HFFc6 (cell line): ENCODE measurements at regions not wholly inside any gene's neighbourhood (a gene's known extent, or its start where the extent isn't known, plus 50 kb on each side); places are given as distances from the start of the nearest gene placed in this dataset.

Experiments
- DNase-seq: peaks from one replicate; pipeline ENCODE4 v3.0.0-alpha.2; 2018
- H3K27ac Mint-ChIP-seq: 2 replicates; pipeline ENCODE4 v1.8.0; 2020; ENCODE audit warnings: mild to moderate bottlenecking, mixed read lengths
- H3K27me3 Mint-ChIP-seq: 2 replicates; pipeline ENCODE4 v1.8.0; 2021; ENCODE audit warnings: mild to moderate bottlenecking, moderate library complexity, mixed read lengths; ENCODE audit not compliant: insufficient read depth
- H3K36me3 Mint-ChIP-seq: 2 replicates; pipeline ENCODE4 v1.8.0; 2021; ENCODE audit warnings: low read depth, mixed read lengths
- H3K4me1 Mint-ChIP-seq: 2 replicates; pipeline ENCODE4 v1.8.0; 2020; ENCODE audit warnings: low read depth, mixed read lengths
- H3K4me3 Mint-ChIP-seq: 2 replicates; pipeline ENCODE4 v1.8.0; 2020; ENCODE audit warnings: mild to moderate bottlenecking, moderate library complexity, mixed read lengths
- H3K9me3 Mint-ChIP-seq: 2 replicates; pipeline ENCODE4 v1.8.0; 2020; ENCODE audit warnings: mild to moderate bottlenecking, mixed read lengths
- TF ChIP-seq, protein P1 (sequence below): fragments of 200-600 bp; sonication (generic); IDR thresholded peaks from 2 replicates; pipeline ENCODE4 v1.5.0; 2021; ENCODE audit warnings: antibody characterized with exemption, mild to moderate bottlenecking

DNA sequence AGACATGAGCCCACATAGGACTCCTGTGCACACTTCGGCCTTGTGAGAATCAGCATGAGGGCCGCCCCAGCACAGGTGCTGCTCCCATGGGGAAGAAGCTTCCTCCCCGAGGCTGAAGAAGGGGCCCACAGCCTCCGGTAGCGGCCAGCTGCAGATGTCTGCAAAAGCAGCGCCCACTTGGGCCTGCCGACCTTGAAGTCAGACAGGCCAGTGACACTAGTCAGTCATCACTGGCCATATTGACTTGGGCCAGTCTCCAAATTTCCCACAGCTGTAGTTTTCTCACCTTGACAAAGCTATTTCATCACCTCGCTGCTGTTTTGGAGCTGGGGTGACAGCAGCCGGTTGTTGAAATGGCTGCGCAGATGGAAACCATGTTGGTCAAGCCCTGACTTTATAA lies 83.0 kb downstream of the RIPK4 start:
- Mint-ChIP-seq H3K4me3 (peak overlapping the region; percentile 85; the same call in 1 of the 2 replicates), H3K27me3 (peaks cover 13% of the 10 kb centered on the region; the same call in 1 of the 2 replicates), H3K36me3 (no peaks in the 10 kb centered on the region), H3K9me3 (no peaks in the 10 kb centered on the region), H3K27ac (no peak overlapping the region), H3K4me1 (peaks cover 35% of the 10 kb centered on the region)
- no peak for DNase-seq
- TF ChIP-seq, protein P1, sequence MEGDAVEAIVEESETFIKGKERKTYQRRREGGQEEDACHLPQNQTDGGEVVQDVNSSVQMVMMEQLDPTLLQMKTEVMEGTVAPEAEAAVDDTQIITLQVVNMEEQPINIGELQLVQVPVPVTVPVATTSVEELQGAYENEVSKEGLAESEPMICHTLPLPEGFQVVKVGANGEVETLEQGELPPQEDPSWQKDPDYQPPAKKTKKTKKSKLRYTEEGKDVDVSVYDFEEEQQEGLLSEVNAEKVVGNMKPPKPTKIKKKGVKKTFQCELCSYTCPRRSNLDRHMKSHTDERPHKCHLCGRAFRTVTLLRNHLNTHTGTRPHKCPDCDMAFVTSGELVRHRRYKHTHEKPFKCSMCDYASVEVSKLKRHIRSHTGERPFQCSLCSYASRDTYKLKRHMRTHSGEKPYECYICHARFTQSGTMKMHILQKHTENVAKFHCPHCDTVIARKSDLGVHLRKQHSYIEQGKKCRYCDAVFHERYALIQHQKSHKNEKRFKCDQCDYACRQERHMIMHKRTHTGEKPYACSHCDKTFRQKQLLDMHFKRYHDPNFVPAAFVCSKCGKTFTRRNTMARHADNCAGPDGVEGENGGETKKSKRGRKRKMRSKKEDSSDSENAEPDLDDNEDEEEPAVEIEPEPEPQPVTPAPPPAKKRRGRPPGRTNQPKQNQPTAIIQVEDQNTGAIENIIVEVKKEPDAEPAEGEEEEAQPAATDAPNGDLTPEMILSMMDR, result no peak

DNA sequence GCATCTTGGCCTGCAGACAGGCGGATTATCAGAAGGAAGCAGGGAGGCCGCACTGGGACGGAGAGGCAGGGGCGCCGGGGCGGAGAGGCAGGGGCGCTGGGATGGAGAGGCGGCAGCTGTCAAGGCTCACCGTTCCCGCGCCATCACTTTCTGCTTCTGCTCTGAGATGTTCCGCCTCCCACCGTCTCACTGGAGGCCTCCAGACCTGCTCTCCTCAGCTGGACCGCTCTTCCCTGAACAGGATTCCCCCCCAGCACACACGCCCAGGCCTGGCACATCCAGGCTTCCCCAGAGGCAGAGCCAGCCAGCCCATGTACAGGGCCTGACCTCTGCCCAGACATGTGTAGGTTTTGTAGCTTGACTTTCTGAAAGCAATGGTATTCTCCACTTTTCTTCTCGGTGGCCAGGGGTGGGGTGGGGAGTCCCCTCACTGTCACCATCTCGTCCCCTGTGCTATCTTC lies 84.1 kb downstream of the RIPK4 start:
- Mint-ChIP-seq H3K36me3 (no peaks in the 10 kb centered on the region), H3K27me3 (peaks cover 12% of the 10 kb centered on the region; the same call in 1 of the 2 replicates), H3K9me3 (no peaks in the 10 kb centered on the region), H3K4me1 (peaks cover 41% of the 10 kb centered on the region), H3K4me3 (no peak overlapping the region), H3K27ac (no peak overlapping the region)
- TF ChIP-seq, protein P1, result no peak
- DNase-seq, result no peak

DNA sequence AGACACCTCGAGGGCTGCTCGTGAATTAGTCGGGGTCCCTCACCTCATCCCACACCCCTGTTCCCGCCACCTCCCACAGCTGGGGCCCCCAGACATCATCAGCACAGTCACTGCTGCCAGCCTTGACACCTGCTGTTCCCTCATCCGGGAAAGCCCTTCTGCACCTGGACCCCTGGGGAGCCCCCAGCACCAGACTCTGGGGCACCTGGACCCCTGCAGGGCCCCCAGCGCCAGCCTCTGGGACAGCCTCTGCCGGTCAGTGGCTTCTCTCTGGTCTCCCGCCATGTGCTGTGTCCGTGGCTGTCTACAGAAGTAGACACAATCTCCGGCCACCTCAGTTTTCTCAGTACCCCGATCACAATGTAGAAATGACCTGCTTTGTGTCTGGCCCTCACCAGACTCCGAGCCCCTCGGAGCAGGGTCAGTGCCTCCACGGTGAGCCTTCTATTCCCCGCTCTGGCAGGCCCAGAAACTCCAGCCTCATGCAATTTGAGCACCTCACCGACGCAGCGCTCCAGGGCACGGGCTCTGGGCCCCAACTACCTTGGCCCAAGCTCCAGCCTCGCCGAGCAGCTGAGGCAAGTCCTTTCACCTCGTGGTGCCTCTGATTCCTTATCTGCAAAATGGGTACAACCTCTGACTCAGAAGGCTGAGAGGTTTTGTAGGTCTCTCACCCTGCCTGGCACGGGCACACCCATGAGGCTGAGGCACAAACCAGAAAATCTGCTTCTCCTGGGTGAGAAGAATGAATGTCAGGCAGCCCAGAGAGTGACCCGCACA lies 84.7 kb downstream of the RIPK4 start:
- TF ChIP-seq, protein P1, result no peak
- Mint-ChIP-seq H3K36me3 (no peaks in the 10 kb centered on the region), H3K27me3 (peaks cover 12% of the 10 kb centered on the region; the same call in 1 of the 2 replicates), H3K9me3 (no peaks in the 10 kb centered on the region), H3K4me1 (peaks cover 40% of the 10 kb centered on the region), H3K27ac (no peak overlapping the region), H3K4me3 (no peak overlapping the region)
- DNase-seq, result no peak

DNA sequence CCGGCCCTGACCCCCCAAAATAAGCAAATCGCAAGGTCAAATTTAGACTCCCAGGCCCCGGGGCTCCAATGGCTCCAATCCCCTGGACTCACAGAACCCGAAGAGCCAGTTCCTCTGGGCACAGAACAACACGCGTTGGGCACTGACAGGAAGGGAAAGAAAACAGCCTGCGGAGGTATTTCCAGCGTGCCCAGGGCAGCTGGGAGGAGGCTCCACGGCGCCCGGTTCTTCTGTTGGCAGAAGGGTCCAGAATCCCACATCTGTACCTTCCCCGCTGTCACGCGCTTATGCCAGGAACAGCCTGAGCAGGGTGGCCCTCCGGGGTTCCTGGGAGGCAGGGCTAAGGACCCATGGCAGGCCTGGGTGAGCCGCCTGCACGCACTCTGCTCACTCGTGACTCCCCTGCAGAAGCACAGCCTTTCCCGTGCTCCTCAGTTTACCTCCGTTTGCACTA lies 85.5 kb downstream of the RIPK4 start:
- no peak for DNase-seq
- TF ChIP-seq, protein P1, result no peak
- H3K9me3 Mint-ChIP-seq, result no peaks in the 10 kb centered on the region
- H3K27ac Mint-ChIP-seq, result no peak overlapping the region
- H3K4me1 Mint-ChIP-seq, result peaks cover 40% of the 10 kb centered on the region
- H3K4me3 Mint-ChIP-seq, result no peak overlapping the region
- H3K36me3 Mint-ChIP-seq, result no peaks in the 10 kb centered on the region
- peaks cover 12% of the 10 kb centered on the region; the same call in 1 of the 2 replicates for H3K27me3 Mint-ChIP-seq

DNA sequence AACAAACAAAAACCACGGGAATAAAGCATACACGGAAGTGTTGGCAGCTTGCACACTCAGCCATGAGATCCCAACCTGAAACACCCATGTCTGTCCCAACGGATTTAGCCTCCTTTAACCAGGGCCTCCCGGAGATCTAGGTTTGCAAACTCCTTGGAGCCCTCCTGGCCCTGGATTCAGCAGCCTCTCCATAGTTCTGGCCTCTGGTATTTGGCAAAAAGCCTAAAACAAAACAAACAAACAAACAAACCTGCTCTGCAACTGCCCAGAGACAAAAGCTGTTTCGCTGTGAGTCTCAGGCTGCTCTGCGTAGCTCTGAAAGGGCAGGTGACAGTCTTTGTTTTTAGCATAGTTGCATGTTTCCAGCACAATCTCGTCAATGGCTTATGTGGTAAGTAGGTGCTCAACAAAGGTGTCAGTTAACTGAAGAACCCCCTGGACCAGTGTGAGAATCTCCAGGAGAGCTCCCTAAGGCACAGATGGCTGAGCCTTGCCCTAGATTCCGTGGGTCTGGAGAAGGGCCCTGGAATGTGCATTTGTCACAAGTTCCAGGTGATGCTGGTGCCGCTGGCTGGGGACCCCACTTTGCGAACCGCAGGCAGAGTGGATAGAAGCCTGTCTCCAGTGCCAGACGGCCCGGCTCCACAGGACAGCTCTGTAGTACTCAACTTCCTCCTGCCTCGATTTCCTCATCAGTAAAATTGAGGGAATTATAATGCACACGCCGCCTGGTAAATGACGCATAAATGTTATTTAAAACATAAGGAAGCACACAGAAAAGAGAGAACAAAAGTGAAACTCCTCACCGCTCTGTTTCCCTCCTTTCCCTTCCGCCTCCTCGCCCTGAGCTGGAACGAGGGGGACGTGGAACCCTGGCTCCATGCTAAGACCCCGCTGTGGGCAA lies 86.2 kb downstream of the RIPK4 start:
- H3K27ac Mint-ChIP-seq, result no peak overlapping the region
- H3K4me3 Mint-ChIP-seq, result no peak overlapping the region
- no peaks in the 10 kb centered on the region for H3K36me3 Mint-ChIP-seq
- H3K9me3 Mint-ChIP-seq, result no peaks in the 10 kb centered on the region
- H3K27me3 Mint-ChIP-seq, result peaks cover 12% of the 10 kb centered on the region; the same call in 1 of the 2 replicates
- TF ChIP-seq, protein P1, result no peak
- peaks cover 39% of the 10 kb centered on the region for H3K4me1 Mint-ChIP-seq
- DNase-seq, result no peak
